GM12878 (cell line): ENCODE measurements at regions not wholly inside any gene's neighbourhood (a gene's known extent, or its start where the extent isn't known, plus 50 kb on each side); places are given as distances from the start of the nearest gene placed in this dataset.
A peak's percentile ranks its signal among the peaks of the same experiment; 100 is the strongest.

Source experiments
- ATAC-seq: fragments of 200-7000 bp; cut with Tn5 transposase; 3 replicates; pipeline ENCODE4 v1.9.1; 2020; ENCODE audit warnings: mild to moderate bottlenecking, moderate library complexity
- BruUV-seq: library from RNA; stranded (reverse); fragments of 400-500 nt; replicated peaks from 2 replicates; lab custom pipeline; 2021; lab: Mats Ljungman, UMichigan
- CTCF ChIA-PET: fragments of 300-600 bp; sonication (Branson Sonifier 250); formaldehyde crosslinking; extraction: SDS; loops from one replicate; lab custom pipeline; 2021; ENCODE audit warnings: inconsistent platforms; lab: Yijun Ruan, JAX
- POLR2A ChIA-PET: fragments of 350-600 bp; formaldehyde crosslinking; extraction: SDS; loops from one replicate; lab custom pipeline; 2021; ENCODE audit warnings: inconsistent platforms; lab: Charles Lee
- RAD21 ChIA-PET: fragments of 300-600 bp; sonication (Branson Sonifier 250); formaldehyde crosslinking; loops from one replicate; lab custom pipeline; 2023; ENCODE audit warnings: antibody characterized with exemption; ENCODE audit not compliant: unreplicated experiment; lab: Charles Lee
- SMC1A ChIA-PET: fragments of 300-600 bp; sonication (Branson Sonifier 250); formaldehyde crosslinking; loops from one replicate; lab custom pipeline; 2023; ENCODE audit not compliant: unreplicated experiment, uncharacterized antibody; lab: Charles Lee
- DNase-seq: peaks from one replicate; pipeline ENCODE4 v3.0.0-alpha.2; 2011; ENCODE audit warnings: low read depth, low spot score
- FAIRE-seq: peaks from 3 replicates; lab custom pipeline; 2011; peaks lifted over from hg19 to GRCh38; lab: Jason Lieb, UNC
- H2AFZ ChIP-seq: 2 replicates; pipeline ENCODE4 v1.6.0; 2011; ENCODE audit warnings: low read depth, low read length, control low read depth; ENCODE audit not compliant: control insufficient read depth
- H3K27ac ChIP-seq: 2 replicates; pipeline ENCODE4 v1.5.1; 2011; ENCODE audit warnings: control low read depth; ENCODE audit not compliant: control insufficient read depth, insufficient read depth
- H3K27me3 ChIP-seq, 2 experiments: replicated peaks in 1 of 2; 2 replicates each; pipeline versions ENCODE4 v1.6.0 to v1.6.1; 2011; ENCODE audit warnings: low read length in 1 of 2; ENCODE audit not compliant: control insufficient read depth in 2 of 2, insufficient read depth in 2 of 2
- H3K36me3 ChIP-seq, 2 experiments: 2 replicates each; pipeline ENCODE4 v1.5.1; 2011; ENCODE audit warnings: low read length in 1 of 2; ENCODE audit not compliant: control insufficient read depth in 2 of 2, insufficient read depth in 2 of 2
- H3K4me1 ChIP-seq: 2 replicates; pipeline ENCODE4 v1.6.1; 2011; ENCODE audit warnings: mild to moderate bottlenecking, low read length, moderate library complexity, mixed read lengths; ENCODE audit not compliant: control insufficient read depth, insufficient read depth
- H3K4me2 ChIP-seq: 2 replicates; pipeline ENCODE4 v1.6.0; 2011; ENCODE audit warnings: control low read depth; ENCODE audit not compliant: control insufficient read depth, insufficient read depth
- H3K4me3 ChIP-seq: fragments of 200-600 bp; sonication (generic); 2 replicates; pipeline ENCODE4 v1.5.1; 2016
- H3K79me2 ChIP-seq: 2 replicates; pipeline ENCODE4 v1.6.0; 2011; ENCODE audit warnings: low read length; ENCODE audit not compliant: control insufficient read depth, insufficient read depth
- H3K9ac ChIP-seq: 2 replicates; pipeline ENCODE4 v1.8.0; 2011; ENCODE audit warnings: low read length, control low read depth, mixed read lengths; ENCODE audit not compliant: control insufficient read depth, insufficient read depth
- H3K9me3 ChIP-seq: replicated peaks from 3 replicates; pipeline ENCODE4 v1.5.1; 2011; ENCODE audit warnings: mild to moderate bottlenecking, low read length; ENCODE audit not compliant: control insufficient read depth, insufficient read depth
- H4K20me1 ChIP-seq: 2 replicates; pipeline ENCODE4 v1.6.0; 2011; ENCODE audit not compliant: control insufficient read depth, insufficient read depth
- ATF7 ChIP-seq: fragments of 450-650 bp; IDR thresholded peaks from 2 replicates; pipeline ENCODE4 v1.6.1; 2016; ENCODE audit warnings: low read depth, mild to moderate bottlenecking
- ESRRA ChIP-seq: IDR thresholded peaks from 2 replicates; pipeline ENCODE4 v1.6.1; 2012; ENCODE audit warnings: mild to moderate bottlenecking, low read length, improper control_type of control experiment
- HDGF ChIP-seq: fragments of 450-650 bp; IDR thresholded peaks from 2 replicates; pipeline ENCODE4 v1.6.1; 2016; ENCODE audit warnings: antibody characterized with exemption
- MTA2 ChIP-seq: fragments of 450-650 bp; IDR thresholded peaks from 2 replicates; pipeline ENCODE4 v1.6.1; 2016; ENCODE audit warnings: low read depth, mild to moderate bottlenecking, moderate library complexity
- MYB ChIP-seq: fragments of 150-350 bp; IDR thresholded peaks from 2 replicates; pipeline ENCODE4 v1.6.1; 2014; ENCODE audit warnings: mild to moderate bottlenecking, low read depth, low read length, borderline replicate concordance
- NFIC ChIP-seq: IDR thresholded peaks from 2 replicates; pipeline ENCODE4 v1.6.1; 2012; ENCODE audit warnings: low read depth, mild to moderate bottlenecking, inconsistent platforms, low read length, moderate library complexity
- NFYA ChIP-seq: IDR thresholded peaks from 2 replicates; pipeline ENCODE4 v1.6.1; 2011; ENCODE audit warnings: low read depth, mild to moderate bottlenecking, low read length, improper control_type of control experiment, borderline replicate concordance
- NFYB ChIP-seq: IDR thresholded peaks from 2 replicates; pipeline ENCODE4 v1.6.1; 2011; ENCODE audit warnings: low read depth, mild to moderate bottlenecking, low read length, improper control_type of control experiment, moderate library complexity; ENCODE audit not compliant: insufficient read depth
- NR2C2 ChIP-seq: IDR thresholded peaks from 2 replicates; pipeline ENCODE4 v1.6.1; 2011; ENCODE audit warnings: borderline replicate concordance, low read depth; ENCODE audit not compliant: control insufficient read depth, insufficient read length
- PAX5 ChIP-seq: IDR thresholded peaks from 2 replicates; pipeline ENCODE4 v1.6.1; 2011; ENCODE audit warnings: low read depth, low read length, borderline replicate concordance
- RAD21 ChIP-seq: IDR thresholded peaks from 2 replicates; pipeline ENCODE4 v1.6.1; 2011; ENCODE audit warnings: mild to moderate bottlenecking, low read depth, low read length, moderate library complexity; ENCODE audit not compliant: insufficient read depth
- SMC3 ChIP-seq: IDR thresholded peaks from 2 replicates; pipeline ENCODE4 v1.6.1; 2011; ENCODE audit warnings: low read length, improper control_type of control experiment, borderline replicate concordance
- SPI1 ChIP-seq: IDR thresholded peaks from 2 replicates; pipeline ENCODE4 v1.6.1; 2011; ENCODE audit warnings: low read depth, mild to moderate bottlenecking, low read length, moderate library complexity, borderline replicate concordance; ENCODE audit not compliant: insufficient read depth
- WRNIP1 ChIP-seq: IDR thresholded peaks from 2 replicates; pipeline ENCODE4 v1.6.1; 2011; ENCODE audit warnings: low read depth, low read length, improper control_type of control experiment, borderline replicate concordance
- WGBS: methylation state at CpG from one replicate; pipeline ENCODE4 v1.1.6; 2016; ENCODE audit warnings: low lambda C conversion rate; ENCODE audit not compliant: insufficient replicate concordance, insufficient coverage; ENCODE audit errors: missing lambda C conversion rate; 5-methylcytosine and 5-hydroxymethylcytosine counted together
- in situ Hi-C: fragments of 300-500 bp; cut with MboI; formaldehyde crosslinking; loops from 9 replicates; pipeline ENCODE4 v1.14.3; 2018; ENCODE audit warnings: mixed read lengths
- intact Hi-C: fragments of 100-400 bp; cut with micrococcal nuclease; formaldehyde crosslinking; loops from one replicate; pipeline ENCODE4 v1.14.2; 2022; ENCODE audit not compliant: unreplicated experiment
- TF ChIP-seq, protein P1 (sequence below): fragments of 450-650 bp; IDR thresholded peaks from 2 replicates; pipeline ENCODE4 v1.6.1; 2016; ENCODE audit warnings: mild to moderate bottlenecking
- TF ChIP-seq, protein P2 (sequence below): fragments of 450-650 bp; IDR thresholded peaks from 2 replicates; pipeline ENCODE4 v1.6.1; 2014; ENCODE audit warnings: mild to moderate bottlenecking

DNA sequence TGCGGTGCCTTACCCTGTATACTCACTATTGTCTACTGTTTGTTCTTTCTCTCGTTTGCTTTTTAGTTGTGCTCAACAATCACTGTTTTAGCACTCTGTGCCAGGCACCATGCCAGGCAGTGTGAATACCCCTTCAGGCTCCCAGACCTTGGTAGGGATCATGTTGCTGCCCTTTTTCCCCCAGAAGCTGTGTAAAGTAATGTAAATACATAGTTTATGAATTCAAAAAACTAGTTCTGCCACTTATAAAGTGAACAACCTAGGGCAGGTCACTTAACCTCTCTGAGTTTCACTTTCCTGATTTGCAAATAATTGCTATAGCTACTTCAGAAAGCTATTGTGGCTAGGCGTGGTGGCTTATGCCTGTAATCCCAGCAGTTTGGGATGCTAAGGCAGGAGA is 81.0 kb upstream of the CTSC start:
- CTCF ChIA-PET = no interaction called here

DNA sequence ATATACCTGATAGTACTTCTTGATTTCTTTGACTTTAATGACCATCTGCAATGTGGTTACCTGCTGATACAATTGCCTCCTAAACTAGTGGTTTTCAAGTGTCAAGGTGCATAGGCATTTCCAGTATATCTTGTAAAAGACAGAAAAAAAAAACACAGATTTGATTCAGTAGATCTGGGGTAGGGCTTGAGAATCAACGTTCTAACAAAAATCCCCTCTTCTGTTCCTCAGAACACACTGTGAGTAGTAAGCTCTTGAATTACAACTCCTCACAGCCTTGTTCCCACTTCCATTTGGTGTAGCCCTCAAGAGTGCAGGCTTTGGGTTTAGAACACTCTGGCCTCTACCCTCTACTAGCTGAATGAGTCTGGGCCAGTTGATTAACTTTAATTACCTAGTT is 78.0 kb upstream of the CTSC start:
- no peak overlapping the region for H2AFZ ChIP-seq
- no peak overlapping the region for H3K4me3 ChIP-seq
- intact Hi-C loops (no loop called here), in situ Hi-C loops (no loop called here)
- no peak for FAIRE-seq
- no peak for ATAC-seq
- CTCF ChIA-PET = interaction anchor here (0.9 to 1.9 kb wide), 3 partner anchors 13 to 36 kb away, joined by 3 to 6 read pairs (median 4); no protein-coding TSS in a partner anchor
- SMC1A ChIA-PET = interaction anchor here (1.3 to 2.5 kb wide), 3 partner anchors 10 to 124 kb away, joined by 3 to 9 read pairs (median 4); no protein-coding TSS in a partner anchor
- H3K9me3 ChIP-seq = no peaks in the 10 kb centered on the region; the same call in 2 of the 3 replicates
- H3K9ac ChIP-seq = no peak overlapping the region
- H3K36me3 ChIP-seq = no peaks in the 10 kb centered on the region
- POLR2A ChIA-PET = no interaction called here
- H3K27me3 ChIP-seq = no peaks in the 10 kb centered on the region
- BruUV-seq = no TSS peak
- no peak overlapping the region for H3K27ac ChIP-seq
- DNase-seq = no peak
- H3K79me2 ChIP-seq = no peaks in the 10 kb centered on the region
- WGBS = 0% methylated on average over 1 of the region's 1 CpG
- H3K4me1 ChIP-seq = peaks cover 17% of the 10 kb centered on the region
- H3K4me2 ChIP-seq = no peak overlapping the region
- RAD21 ChIA-PET = no interaction called here
- H4K20me1 ChIP-seq = no peaks in the 10 kb centered on the region
- TF ChIP-seq HDGF (no peak), WRNIP1 (no peak), MTA2 (no peak), SPI1 (no peak), NFIC (no peak), RAD21 (no peak), NFYB (no peak), NFYA (no peak), SMC3 (no peak), MYB (no peak), ATF7 (no peak), ESRRA (no peak)
- TF ChIP-seq, protein P1, sequence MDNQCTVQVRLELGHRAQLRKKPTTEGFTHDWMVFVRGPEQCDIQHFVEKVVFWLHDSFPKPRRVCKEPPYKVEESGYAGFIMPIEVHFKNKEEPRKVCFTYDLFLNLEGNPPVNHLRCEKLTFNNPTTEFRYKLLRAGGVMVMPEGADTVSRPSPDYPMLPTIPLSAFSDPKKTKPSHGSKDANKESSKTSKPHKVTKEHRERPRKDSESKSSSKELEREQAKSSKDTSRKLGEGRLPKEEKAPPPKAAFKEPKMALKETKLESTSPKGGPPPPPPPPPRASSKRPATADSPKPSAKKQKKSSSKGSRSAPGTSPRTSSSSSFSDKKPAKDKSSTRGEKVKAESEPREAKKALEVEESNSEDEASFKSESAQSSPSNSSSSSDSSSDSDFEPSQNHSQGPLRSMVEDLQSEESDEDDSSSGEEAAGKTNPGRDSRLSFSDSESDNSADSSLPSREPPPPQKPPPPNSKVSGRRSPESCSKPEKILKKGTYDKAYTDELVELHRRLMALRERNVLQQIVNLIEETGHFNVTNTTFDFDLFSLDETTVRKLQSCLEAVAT = no peak
- TF ChIP-seq, protein P2, sequence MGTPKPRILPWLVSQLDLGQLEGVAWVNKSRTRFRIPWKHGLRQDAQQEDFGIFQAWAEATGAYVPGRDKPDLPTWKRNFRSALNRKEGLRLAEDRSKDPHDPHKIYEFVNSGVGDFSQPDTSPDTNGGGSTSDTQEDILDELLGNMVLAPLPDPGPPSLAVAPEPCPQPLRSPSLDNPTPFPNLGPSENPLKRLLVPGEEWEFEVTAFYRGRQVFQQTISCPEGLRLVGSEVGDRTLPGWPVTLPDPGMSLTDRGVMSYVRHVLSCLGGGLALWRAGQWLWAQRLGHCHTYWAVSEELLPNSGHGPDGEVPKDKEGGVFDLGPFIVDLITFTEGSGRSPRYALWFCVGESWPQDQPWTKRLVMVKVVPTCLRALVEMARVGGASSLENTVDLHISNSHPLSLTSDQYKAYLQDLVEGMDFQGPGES = no peak

More for the DNA sequence above, 81.0 kb upstream of the CTSC start:
- ATAC-seq (no peak), DNase-seq (no peak), FAIRE-seq (no peak)
- no peaks in the 10 kb centered on the region for H3K79me2 ChIP-seq
- no peak overlapping the region for H2AFZ ChIP-seq
- no peak overlapping the region for H3K27ac ChIP-seq
- no TSS peak for BruUV-seq
- RAD21 ChIA-PET = no interaction called here
- in situ Hi-C loops = no loop called here
- H3K36me3 ChIP-seq = no peaks in the 10 kb centered on the region
- H3K4me3 ChIP-seq = no peak overlapping the region
- no peaks in the 10 kb centered on the region; the same call in 2 of the 3 replicates for H3K9me3 ChIP-seq
- SMC1A ChIA-PET = interaction anchor here (0.6 to 1.3 kb wide), 7 partner anchors 9 to 59 kb away, joined by 3 to 4 read pairs (median 3); no protein-coding TSS in a partner anchor
- no peaks in the 10 kb centered on the region for H4K20me1 ChIP-seq
- peaks cover 28% of the 10 kb centered on the region for H3K4me1 ChIP-seq
- peak overlapping the region; percentile 22; the same call in 1 of the 2 replicates for H3K4me2 ChIP-seq
- POLR2A ChIA-PET = no interaction called here
- no peak overlapping the region for H3K9ac ChIP-seq
- TF ChIP-seq PAX5 (no peak), NR2C2 (no peak)
- TF ChIP-seq, all 136 proteins: peak for 0
- intact Hi-C loops = no loop called here
- H3K27me3 ChIP-seq = no peaks in the 10 kb centered on the region
- 33% methylated on average over 3 of the region's 3 CpGs for WGBS
